Fibroblast of pulmonary artery (primary cell): ENCODE measurements at regions not wholly inside any gene's neighbourhood (a gene's known extent, or its start where the extent isn't known, plus 50 kb on each side); places are given as distances from the start of the nearest gene placed in this dataset.

Experiments
- DNase-seq: peaks from one replicate; pipeline ENCODE4 v3.0.0-alpha.2; 2010; ENCODE audit warnings: low read depth
- H3K4me3 ChIP-seq: replicated peaks from 2 replicates; pipeline ENCODE4 v1.5.1; 2011; ENCODE audit warnings: low read depth, mild to moderate bottlenecking, control low read depth, low read length, moderate library complexity
- CTCF ChIP-seq: IDR thresholded peaks from 2 replicates; pipeline ENCODE4 v1.5.1; 2011; ENCODE audit warnings: mild to moderate bottlenecking, control low read depth, low read length, inconsistent platforms; ENCODE audit errors: missing control alignments

- no peak overlapping the region for H3K4me3 ChIP-seq
- no peak for DNase-seq
- no peak for TF ChIP-seq CTCF
These were observed 471.6 kb downstream of the MED10 start for GRCh38 chr5:5906778-5907177.

DNA sequence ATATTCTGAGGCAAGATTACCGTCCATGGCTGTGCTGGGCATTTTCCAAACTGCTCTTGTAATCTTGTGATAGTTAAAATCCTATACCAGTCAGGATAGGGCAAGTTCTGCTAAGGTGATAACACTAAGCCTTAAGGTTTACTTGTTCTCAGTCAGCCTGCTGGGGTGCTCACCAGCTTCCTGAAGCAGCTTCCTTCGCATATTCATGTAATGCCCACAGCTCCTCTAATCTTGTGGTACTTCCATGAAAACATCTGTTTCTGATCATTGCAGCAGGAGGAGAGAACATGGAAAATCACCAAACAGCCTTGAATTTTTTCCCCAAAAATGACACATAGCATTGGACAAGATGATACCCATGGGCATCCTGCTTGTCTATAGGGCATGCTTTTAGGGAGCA lies 473.2 kb downstream of the MED10 start:
- no peak for TF ChIP-seq CTCF
- H3K4me3 ChIP-seq: no peak overlapping the region
- no peak for DNase-seq

GRCh38 chr5:5904113-5904512 lies 474.2 kb downstream of the MED10 start:
- DNase-seq: no peak
- no peak for TF ChIP-seq CTCF
- no peak overlapping the region for H3K4me3 ChIP-seq

- no peak for TF ChIP-seq CTCF
- H3K4me3 ChIP-seq: no peak overlapping the region
- DNase-seq: no peak
These were observed 475.4 kb downstream of the MED10 start for GRCh38 chr5:5902678-5903646.

DNA sequence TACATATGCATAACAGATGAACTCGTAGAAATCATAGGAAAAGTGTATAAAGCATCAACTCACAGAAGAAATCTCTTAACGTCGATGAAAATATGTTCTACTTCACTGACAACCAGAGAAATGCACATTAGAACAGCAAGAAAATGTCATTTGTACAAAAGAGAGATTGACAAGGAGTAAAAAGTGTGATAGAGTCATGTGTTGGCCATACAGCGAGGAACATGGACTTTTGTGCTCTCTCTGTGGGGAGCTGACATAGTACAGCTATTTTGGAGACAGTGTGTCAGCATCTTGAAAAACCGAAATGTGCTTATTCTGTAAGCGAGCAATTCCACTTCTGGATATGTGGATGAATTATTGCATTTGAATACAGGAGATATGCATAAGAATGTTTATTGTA lies 477.9 kb downstream of the ICE1 start:
- no peak overlapping the region for H3K4me3 ChIP-seq
- no peak for DNase-seq
- TF ChIP-seq CTCF: no peak

GRCh38 chr5:5899716-5900115 lies 477.2 kb downstream of the ICE1 start:
- DNase-seq: no peak
- no peak for TF ChIP-seq CTCF
- H3K4me3 ChIP-seq: no peak overlapping the region

- H3K4me3 ChIP-seq: no peak overlapping the region
- no peak for DNase-seq
- no peak for TF ChIP-seq CTCF
These were observed 465.8 kb downstream of the ICE1 start for GRCh38 chr5:5888284-5888683.
